CD14-positive monocyte (primary cell): ENCODE measurements at regions not wholly inside any gene's neighbourhood (a gene's known extent, or its start where the extent isn't known, plus 50 kb on each side); places are given as distances from the start of the nearest gene placed in this dataset.
"Not testable (repeated sequence)": the region's sequence is repeated elsewhere in the genome, so short reads cannot be mapped to it uniquely, and the experiment has no call there.

Experiments
- DNase-seq, 3 donors: peaks; one replicate each; pipeline ENCODE4 v3.0.0-alpha.2; 2011 to 2022
- H2AFZ ChIP-seq: 2 replicates; pipeline ENCODE4 v1.6.0; 2012; ENCODE audit warnings: mild to moderate bottlenecking, low read depth, low read length, inconsistent platforms; ENCODE audit not compliant: insufficient read depth, poor library complexity, severe bottlenecking
- H3K27ac ChIP-seq, 2 donors: 1 replicate in 1 of 2; 2 replicates in 1 of 2; pipeline ENCODE4 v1.5.1; 2012 to 2013; ENCODE audit warnings: low read length in 2 of 2, control low read depth in 1 of 2, inconsistent platforms in 1 of 2, low read depth in 1 of 2, mild to moderate bottlenecking in 1 of 2
- H3K27me3 ChIP-seq, 2 donors: one replicate each; pipeline versions ENCODE4 v1.6.0 to v1.6.1; 2011 to 2013; ENCODE audit warnings: low read length in 2 of 2; ENCODE audit not compliant: control insufficient read depth in 2 of 2, insufficient read depth in 2 of 2
- H3K36me3 ChIP-seq, 2 donors: replicated peaks in 1 of 2; 1 replicate in 1 of 2; 2 replicates in 1 of 2; pipeline versions ENCODE4 v1.5.1 to v1.6.1; 2012 to 2013; ENCODE audit warnings: low read length in 2 of 2, control low read depth in 1 of 2, inconsistent platforms in 1 of 2, mild to moderate bottlenecking in 1 of 2; ENCODE audit not compliant: insufficient read depth in 2 of 2, control insufficient read depth in 1 of 2
- H3K4me1 ChIP-seq, 2 donors: 1 replicate in 1 of 2; 2 replicates in 1 of 2; pipeline versions ENCODE4 v1.5.1 to v1.6.1; 2012 to 2013; ENCODE audit warnings: low read length in 2 of 2, control low read depth in 1 of 2, inconsistent platforms in 1 of 2, mild to moderate bottlenecking in 1 of 2, moderate library complexity in 1 of 2; ENCODE audit not compliant: insufficient read depth in 2 of 2, control insufficient read depth in 1 of 2
- H3K4me2 ChIP-seq: replicated peaks from 2 replicates; pipeline ENCODE3; 2012; ENCODE audit warnings: low read length, moderate library complexity, mild to moderate bottlenecking; ENCODE audit not compliant: poor library complexity, severe bottlenecking; ENCODE audit errors: extremely low read depth
- H3K4me3 ChIP-seq, 3 experiments: fragments of 200-600 bp in 1 of 3; sonication (generic) in 1 of 3; replicated peaks in 1 of 3; 1 replicate in 2 of 3; 2 replicates in 1 of 3; pipeline ENCODE4 v1.5.1; 2011 to 2013; ENCODE audit warnings: low read length in 3 of 3, mild to moderate bottlenecking in 3 of 3, control low read depth in 2 of 3, low read depth in 2 of 3, inconsistent platforms in 1 of 3, moderate library complexity in 1 of 3
- H3K79me2 ChIP-seq: 2 replicates; pipeline ENCODE4 v1.6.0; 2012; ENCODE audit warnings: mild to moderate bottlenecking, control low read depth, inconsistent platforms, low read length, moderate library complexity; ENCODE audit not compliant: insufficient read depth
- H3K9ac ChIP-seq: 2 replicates; pipeline ENCODE4 v1.6.0; 2017; ENCODE audit warnings: low read length, mild to moderate bottlenecking; ENCODE audit not compliant: insufficient read depth, poor library complexity, severe bottlenecking
- H3K9me3 ChIP-seq, 2 donors: replicated peaks in 1 of 2; 1 replicate in 1 of 2; 2 replicates in 1 of 2; pipeline versions ENCODE4 v1.5.1 to v1.6.1; 2012 to 2013; ENCODE audit warnings: low read length in 2 of 2, control low read depth in 1 of 2; ENCODE audit not compliant: control insufficient read depth in 1 of 2, insufficient read depth in 1 of 2
- H4K20me1 ChIP-seq: 2 replicates; pipeline ENCODE4 v1.6.0; 2012; ENCODE audit warnings: mild to moderate bottlenecking, low read length, control low read depth, moderate library complexity; ENCODE audit not compliant: insufficient read depth
- H3K27ac Mint-ChIP-seq, 7 donors: one replicate each; pipeline ENCODE4 v1.8.0; 2020; ENCODE audit warnings: mild to moderate bottlenecking in 7 of 7, mixed read lengths in 7 of 7, moderate library complexity in 6 of 7, inconsistent platforms in 2 of 7
- H3K27me3 Mint-ChIP-seq, 3 donors: one replicate each; pipeline ENCODE4 v1.8.0; 2021 to 2022; ENCODE audit warnings: low read depth in 3 of 3, mild to moderate bottlenecking in 3 of 3, mixed read lengths in 3 of 3, moderate library complexity in 3 of 3, inconsistent platforms in 1 of 3
- H3K36me3 Mint-ChIP-seq, 2 donors: one replicate each; pipeline ENCODE4 v1.8.0; 2020; ENCODE audit warnings: mixed read lengths in 2 of 2, inconsistent platforms in 1 of 2, mild to moderate bottlenecking in 1 of 2
- H3K4me1 Mint-ChIP-seq: one replicate; pipeline ENCODE4 v1.8.0; 2020; ENCODE audit warnings: mild to moderate bottlenecking, mixed read lengths
- H3K4me3 Mint-ChIP-seq, 2 donors: one replicate each; pipeline ENCODE4 v1.8.0; 2020; ENCODE audit warnings: mild to moderate bottlenecking in 2 of 2, mixed read lengths in 2 of 2, moderate library complexity in 1 of 2
- H3K9me3 Mint-ChIP-seq, 7 donors: one replicate each; pipeline ENCODE4 v1.8.0; 2020 to 2022; ENCODE audit warnings: mixed read lengths in 7 of 7, mild to moderate bottlenecking in 6 of 7, moderate library complexity in 6 of 7, inconsistent platforms in 2 of 7
- WGBS: methylation state at CpG from one replicate; pipeline ENCODE4 v1.1.5; 2013; ENCODE audit warnings: missing lambda C conversion rate; ENCODE audit not compliant: insufficient coverage; 5-methylcytosine and 5-hydroxymethylcytosine counted together
- intact Hi-C, 2 donors: fragments of 100-400 bp; cut with micrococcal nuclease; formaldehyde crosslinking; loops; one replicate each; pipeline versions ENCODE4 v1.15.0 to v1.15.1; 2023
- TF ChIP-seq, protein P1 (sequence below): fragments of 200-600 bp; IDR thresholded peaks from one replicate; pipeline ENCODE4 v1.8.0; 2022; ENCODE audit warnings: antibody characterized with exemption, mild to moderate bottlenecking

DNA sequence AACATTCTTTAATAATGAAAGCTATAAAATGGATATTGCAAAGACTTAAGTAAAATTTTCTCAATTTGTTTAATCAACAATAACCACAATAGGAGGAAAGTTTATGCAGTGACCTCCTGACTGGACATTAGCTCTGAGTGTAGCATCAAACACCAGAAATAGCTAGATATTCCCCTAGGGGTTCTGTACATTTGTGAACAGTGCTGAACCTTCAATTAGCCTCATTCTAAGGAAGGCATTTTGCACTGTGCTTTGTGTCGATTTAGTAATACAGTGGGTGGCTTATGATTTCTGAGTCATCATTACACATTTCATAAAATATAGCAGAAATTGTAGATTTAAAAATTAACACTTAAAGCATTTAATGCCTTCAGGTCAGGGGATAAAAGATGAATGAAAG lies 367.3 kb upstream of the PCDH15 start:
- Histone ChIP-seq H3K4me1 (no peaks in the 10 kb centered on the region), H3K79me2 (no peaks in the 10 kb centered on the region), H3K4me2 (no peak overlapping the region), H2AFZ (no peak overlapping the region), H3K4me3 (no peak overlapping the region), H3K27me3 (no peaks in the 10 kb centered on the region), H3K9me3 (no peaks in the 10 kb centered on the region), H3K9ac (no peak overlapping the region), H3K27ac (no peak overlapping the region), H4K20me1 (no peaks in the 10 kb centered on the region), H3K36me3 (no peaks in the 10 kb centered on the region)
- no peaks in the 10 kb centered on the region for H3K36me3 Mint-ChIP-seq
- TF ChIP-seq, protein P1, sequence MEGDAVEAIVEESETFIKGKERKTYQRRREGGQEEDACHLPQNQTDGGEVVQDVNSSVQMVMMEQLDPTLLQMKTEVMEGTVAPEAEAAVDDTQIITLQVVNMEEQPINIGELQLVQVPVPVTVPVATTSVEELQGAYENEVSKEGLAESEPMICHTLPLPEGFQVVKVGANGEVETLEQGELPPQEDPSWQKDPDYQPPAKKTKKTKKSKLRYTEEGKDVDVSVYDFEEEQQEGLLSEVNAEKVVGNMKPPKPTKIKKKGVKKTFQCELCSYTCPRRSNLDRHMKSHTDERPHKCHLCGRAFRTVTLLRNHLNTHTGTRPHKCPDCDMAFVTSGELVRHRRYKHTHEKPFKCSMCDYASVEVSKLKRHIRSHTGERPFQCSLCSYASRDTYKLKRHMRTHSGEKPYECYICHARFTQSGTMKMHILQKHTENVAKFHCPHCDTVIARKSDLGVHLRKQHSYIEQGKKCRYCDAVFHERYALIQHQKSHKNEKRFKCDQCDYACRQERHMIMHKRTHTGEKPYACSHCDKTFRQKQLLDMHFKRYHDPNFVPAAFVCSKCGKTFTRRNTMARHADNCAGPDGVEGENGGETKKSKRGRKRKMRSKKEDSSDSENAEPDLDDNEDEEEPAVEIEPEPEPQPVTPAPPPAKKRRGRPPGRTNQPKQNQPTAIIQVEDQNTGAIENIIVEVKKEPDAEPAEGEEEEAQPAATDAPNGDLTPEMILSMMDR: no peak
- no peaks in the 10 kb centered on the region for H3K9me3 Mint-ChIP-seq
- DNase-seq: no peak
- H3K4me1 Mint-ChIP-seq: no peaks in the 10 kb centered on the region
- no peak overlapping the region for H3K27ac Mint-ChIP-seq
- no peaks in the 10 kb centered on the region for H3K27me3 Mint-ChIP-seq
- no peak overlapping the region for H3K4me3 Mint-ChIP-seq
- no CpG with 5 or more reads among the region's 1 CpG for WGBS
- intact Hi-C loops: no loop called here

DNA sequence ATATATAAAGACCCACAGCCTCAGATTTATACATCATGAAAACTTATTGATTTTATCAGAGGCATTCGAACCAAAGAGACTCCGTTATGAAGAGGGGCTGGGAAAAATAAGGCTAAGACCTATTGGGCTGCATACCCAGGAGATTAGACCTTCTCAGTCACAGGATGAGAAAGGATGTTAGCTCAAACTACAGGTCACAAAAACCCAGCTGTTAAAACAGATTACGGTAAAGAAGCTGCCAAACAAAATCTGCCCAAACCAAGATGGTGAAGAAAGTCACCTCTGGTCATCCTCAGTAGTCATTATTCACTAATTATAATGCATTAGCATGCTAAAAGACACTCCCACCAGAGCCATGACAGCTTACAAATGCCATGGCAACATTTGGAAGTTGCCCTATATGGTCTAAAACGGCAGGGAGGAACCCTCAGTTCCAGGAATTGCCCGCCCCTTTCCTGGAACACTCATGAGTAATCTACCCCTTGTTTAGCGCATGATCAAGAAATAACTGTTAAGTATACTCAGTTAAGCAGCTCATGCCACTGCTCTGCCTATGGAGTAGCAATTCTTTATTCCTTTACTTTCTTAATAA lies 362.5 kb upstream of the PCDH15 start:
- H3K9me3 Mint-ChIP-seq: peaks cover 0 to 1% (median 0%) of the 10 kb centered on the region in 7 donors
- WGBS: 82% methylated on average over 2 of the region's 6 CpGs
- Histone ChIP-seq H4K20me1 (no peaks in the 10 kb centered on the region), H3K4me2 (no peak overlapping the region), H3K36me3 (no peaks in the 10 kb centered on the region), H2AFZ (no peak overlapping the region), H3K4me1 (no peaks in the 10 kb centered on the region), H3K27me3 (no peaks in the 10 kb centered on the region), H3K4me3 (no peak overlapping the region), H3K27ac (no peak overlapping the region), H3K9me3 (no peaks in the 10 kb centered on the region), H3K79me2 (no peaks in the 10 kb centered on the region), H3K9ac (no peak overlapping the region)
- no peak overlapping the region for H3K27ac Mint-ChIP-seq
- H3K27me3 Mint-ChIP-seq: no peaks in the 10 kb centered on the region
- TF ChIP-seq, protein P1: no peak
- H3K4me1 Mint-ChIP-seq: no peaks in the 10 kb centered on the region
- H3K4me3 Mint-ChIP-seq: no peak overlapping the region
- DNase-seq: no peak
- intact Hi-C loops: no loop called here
- no peaks in the 10 kb centered on the region for H3K36me3 Mint-ChIP-seq

DNA sequence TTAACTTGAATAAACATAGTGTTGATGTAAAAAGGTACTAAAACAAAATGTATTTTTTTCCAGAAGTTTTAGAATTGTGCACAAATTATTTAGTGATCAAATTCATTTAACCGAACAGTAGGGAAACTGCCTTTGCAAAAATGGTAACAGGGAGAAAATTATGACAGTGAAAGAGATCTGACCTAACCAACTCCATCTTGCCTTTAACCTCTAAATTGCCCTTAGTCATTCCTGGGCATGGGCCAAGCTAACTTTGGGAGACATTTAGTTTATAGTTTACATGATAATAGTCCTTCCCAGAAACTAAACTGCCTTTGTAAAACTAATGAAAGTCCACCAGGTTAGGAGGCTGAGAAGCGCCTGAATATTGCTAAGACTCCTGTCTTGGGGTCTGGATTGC lies 361.3 kb upstream of the PCDH15 start:
- H3K27me3 ChIP-seq, H4K20me1 ChIP-seq, H3K9ac ChIP-seq, H3K79me2 ChIP-seq, intact Hi-C loops, H3K36me3 ChIP-seq, H2AFZ ChIP-seq, H3K4me3 Mint-ChIP-seq, H3K4me1 ChIP-seq, H3K9me3 ChIP-seq, H3K27me3 Mint-ChIP-seq, H3K9me3 Mint-ChIP-seq, H3K36me3 Mint-ChIP-seq, DNase-seq, H3K4me3 ChIP-seq, H3K27ac ChIP-seq, H3K4me1 Mint-ChIP-seq, H3K27ac Mint-ChIP-seq, H3K4me2 ChIP-seq: not testable (repeated sequence)
- WGBS: no CpG with 5 or more reads among the region's 2 CpGs
